GM12878 (cell line): ENCODE measurements at regions not wholly inside any gene's neighbourhood (a gene's known extent, or its start where the extent isn't known, plus 50 kb on each side); places are given as distances from the start of the nearest gene placed in this dataset.

Experiments
- ATAC-seq: fragments of 200-7000 bp; cut with Tn5 transposase; 3 replicates; pipeline ENCODE4 v1.9.1; 2020; ENCODE audit warnings: mild to moderate bottlenecking, moderate library complexity
- BruUV-seq: library from RNA; stranded (reverse); fragments of 400-500 nt; replicated peaks from 2 replicates; lab custom pipeline; 2021; lab: Mats Ljungman, UMichigan
- CTCF ChIA-PET: fragments of 300-600 bp; sonication (Branson Sonifier 250); formaldehyde crosslinking; extraction: SDS; loops from one replicate; lab custom pipeline; 2021; ENCODE audit warnings: inconsistent platforms; lab: Yijun Ruan, JAX
- POLR2A ChIA-PET: fragments of 350-600 bp; formaldehyde crosslinking; extraction: SDS; loops from one replicate; lab custom pipeline; 2021; ENCODE audit warnings: inconsistent platforms; lab: Charles Lee
- RAD21 ChIA-PET: fragments of 300-600 bp; sonication (Branson Sonifier 250); formaldehyde crosslinking; loops from one replicate; lab custom pipeline; 2023; ENCODE audit warnings: antibody characterized with exemption; ENCODE audit not compliant: unreplicated experiment; lab: Charles Lee
- SMC1A ChIA-PET: fragments of 300-600 bp; sonication (Branson Sonifier 250); formaldehyde crosslinking; loops from one replicate; lab custom pipeline; 2023; ENCODE audit not compliant: unreplicated experiment, uncharacterized antibody; lab: Charles Lee
- DNase-seq: peaks from one replicate; pipeline ENCODE4 v3.0.0-alpha.2; 2011; ENCODE audit warnings: low read depth, low spot score
- FAIRE-seq: peaks from 3 replicates; lab custom pipeline; 2011; peaks lifted over from hg19 to GRCh38; lab: Jason Lieb, UNC
- H2AFZ ChIP-seq: 2 replicates; pipeline ENCODE4 v1.6.0; 2011; ENCODE audit warnings: low read depth, low read length, control low read depth; ENCODE audit not compliant: control insufficient read depth
- H3K27ac ChIP-seq: 2 replicates; pipeline ENCODE4 v1.5.1; 2011; ENCODE audit warnings: control low read depth; ENCODE audit not compliant: control insufficient read depth, insufficient read depth
- H3K27me3 ChIP-seq, 2 experiments: replicated peaks in 1 of 2; 2 replicates each; pipeline versions ENCODE4 v1.6.0 to v1.6.1; 2011; ENCODE audit warnings: low read length in 1 of 2; ENCODE audit not compliant: control insufficient read depth in 2 of 2, insufficient read depth in 2 of 2
- H3K36me3 ChIP-seq, 2 experiments: 2 replicates each; pipeline ENCODE4 v1.5.1; 2011; ENCODE audit warnings: low read length in 1 of 2; ENCODE audit not compliant: control insufficient read depth in 2 of 2, insufficient read depth in 2 of 2
- H3K4me1 ChIP-seq: 2 replicates; pipeline ENCODE4 v1.6.1; 2011; ENCODE audit warnings: mild to moderate bottlenecking, low read length, moderate library complexity, mixed read lengths; ENCODE audit not compliant: control insufficient read depth, insufficient read depth
- H3K4me2 ChIP-seq: 2 replicates; pipeline ENCODE4 v1.6.0; 2011; ENCODE audit warnings: control low read depth; ENCODE audit not compliant: control insufficient read depth, insufficient read depth
- H3K4me3 ChIP-seq: fragments of 200-600 bp; sonication (generic); 2 replicates; pipeline ENCODE4 v1.5.1; 2016
- H3K79me2 ChIP-seq: 2 replicates; pipeline ENCODE4 v1.6.0; 2011; ENCODE audit warnings: low read length; ENCODE audit not compliant: control insufficient read depth, insufficient read depth
- H3K9ac ChIP-seq: 2 replicates; pipeline ENCODE4 v1.8.0; 2011; ENCODE audit warnings: low read length, control low read depth, mixed read lengths; ENCODE audit not compliant: control insufficient read depth, insufficient read depth
- H3K9me3 ChIP-seq: replicated peaks from 3 replicates; pipeline ENCODE4 v1.5.1; 2011; ENCODE audit warnings: mild to moderate bottlenecking, low read length; ENCODE audit not compliant: control insufficient read depth, insufficient read depth
- H4K20me1 ChIP-seq: 2 replicates; pipeline ENCODE4 v1.6.0; 2011; ENCODE audit not compliant: control insufficient read depth, insufficient read depth
- HDGF ChIP-seq: fragments of 450-650 bp; IDR thresholded peaks from 2 replicates; pipeline ENCODE4 v1.6.1; 2016; ENCODE audit warnings: antibody characterized with exemption
- NFIC ChIP-seq: IDR thresholded peaks from 2 replicates; pipeline ENCODE4 v1.6.1; 2012; ENCODE audit warnings: low read depth, mild to moderate bottlenecking, inconsistent platforms, low read length, moderate library complexity
- NR2C2 ChIP-seq: IDR thresholded peaks from 2 replicates; pipeline ENCODE4 v1.6.1; 2011; ENCODE audit warnings: borderline replicate concordance, low read depth; ENCODE audit not compliant: control insufficient read depth, insufficient read length
- NR2F1 ChIP-seq: fragments of 450-650 bp; conservative IDR thresholded peaks from 2 replicates; pipeline ENCODE4 v1.6.1; 2017; ENCODE audit warnings: mild to moderate bottlenecking
- POLR2AphosphoS2 ChIP-seq: IDR thresholded peaks from 2 replicates; pipeline ENCODE4 v1.6.1; 2011; ENCODE audit warnings: low read depth, mild to moderate bottlenecking, low read length, improper control_type of control experiment, moderate library complexity
- SMAD1 ChIP-seq: fragments of 450-650 bp; IDR thresholded peaks from 2 replicates; pipeline ENCODE4 v1.6.1; 2018; ENCODE audit warnings: mild to moderate bottlenecking, low read depth; ENCODE audit not compliant: partially characterized antibody
- SPI1 ChIP-seq: IDR thresholded peaks from 2 replicates; pipeline ENCODE4 v1.6.1; 2011; ENCODE audit warnings: low read depth, mild to moderate bottlenecking, low read length, moderate library complexity, borderline replicate concordance; ENCODE audit not compliant: insufficient read depth
- ZNF24 ChIP-seq: fragments of 450-650 bp; IDR thresholded peaks from 2 replicates; pipeline ENCODE4 v1.6.1; 2017; ENCODE audit warnings: antibody characterized with exemption, mild to moderate bottlenecking
- WGBS: methylation state at CpG from one replicate; pipeline ENCODE4 v1.1.6; 2016; ENCODE audit warnings: low lambda C conversion rate; ENCODE audit not compliant: insufficient replicate concordance, insufficient coverage; ENCODE audit errors: missing lambda C conversion rate; 5-methylcytosine and 5-hydroxymethylcytosine counted together
- in situ Hi-C: fragments of 300-500 bp; cut with MboI; formaldehyde crosslinking; loops from 9 replicates; pipeline ENCODE4 v1.14.3; 2018; ENCODE audit warnings: mixed read lengths
- intact Hi-C: fragments of 100-400 bp; cut with micrococcal nuclease; formaldehyde crosslinking; loops from one replicate; pipeline ENCODE4 v1.14.2; 2022; ENCODE audit not compliant: unreplicated experiment
- TF ChIP-seq, protein P1 (sequence below), 3 experiments: IDR thresholded peaks in 2 of 3; conservative IDR thresholded peaks in 1 of 3; 2 replicates each; pipeline ENCODE4 v1.5.1; 2011; ENCODE audit warnings: low read depth in 3 of 3, low read length in 3 of 3, mild to moderate bottlenecking in 3 of 3, control low read depth in 2 of 3, moderate library complexity in 2 of 3, inconsistent platforms in 1 of 3, mixed read lengths in 1 of 3; ENCODE audit not compliant: control insufficient read depth in 2 of 3, insufficient read depth in 1 of 3; ENCODE audit errors: extremely low read depth in 1 of 3
- TF ChIP-seq, protein P2 (sequence below): IDR thresholded peaks from 2 replicates; pipeline ENCODE4 v1.6.1; 2012; ENCODE audit warnings: mild to moderate bottlenecking, low read depth, low read length
- TF ChIP-seq, protein P3 (sequence below): IDR thresholded peaks from 2 replicates; pipeline ENCODE4 v1.6.1; 2012; ENCODE audit warnings: low read depth, low read length, improper control_type of control experiment
- TF ChIP-seq, protein P4 (sequence below): IDR thresholded peaks from 2 replicates; pipeline ENCODE4 v1.6.1; 2011; ENCODE audit warnings: borderline replicate concordance, low read depth, mild to moderate bottlenecking, moderate library complexity, low read length; ENCODE audit not compliant: insufficient read depth, poor library complexity, severe bottlenecking

DNA sequence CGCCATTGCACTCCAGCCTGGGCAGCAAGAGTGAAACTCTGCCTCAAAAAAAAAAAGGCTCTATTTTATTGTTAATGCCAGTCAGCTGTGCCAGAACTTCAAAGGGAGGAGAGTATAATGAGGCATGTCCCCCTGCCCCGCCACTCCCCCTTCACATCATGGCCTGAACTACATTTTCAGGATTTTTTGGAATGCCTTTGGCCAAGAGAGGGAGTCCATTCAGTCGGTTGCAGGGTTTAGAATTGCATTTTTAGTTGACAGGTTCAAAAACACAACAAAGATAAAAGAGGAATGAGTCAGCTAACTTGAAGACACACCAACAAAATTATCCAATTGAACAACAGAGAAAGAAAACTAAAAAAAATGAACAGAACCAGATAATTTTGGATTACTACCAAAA is 59.1 kb downstream of the CEP43 start:
- peaks cover 9% of the 10 kb centered on the region; the same call in 1 of the 2 replicates for H3K4me1 ChIP-seq
- ChIA-PET RAD21 (no interaction called here), CTCF (no interaction called here), SMC1A (interaction anchor here (1.7 kb wide), 1 partner anchor 70 kb away, joined by 3 read pairs; no protein-coding TSS in a partner anchor), POLR2A (interaction anchor here (0.9 kb wide), 1 partner anchor 33 kb away, joined by 3 read pairs; no protein-coding TSS in a partner anchor)
- TF ChIP-seq, protein P1, sequence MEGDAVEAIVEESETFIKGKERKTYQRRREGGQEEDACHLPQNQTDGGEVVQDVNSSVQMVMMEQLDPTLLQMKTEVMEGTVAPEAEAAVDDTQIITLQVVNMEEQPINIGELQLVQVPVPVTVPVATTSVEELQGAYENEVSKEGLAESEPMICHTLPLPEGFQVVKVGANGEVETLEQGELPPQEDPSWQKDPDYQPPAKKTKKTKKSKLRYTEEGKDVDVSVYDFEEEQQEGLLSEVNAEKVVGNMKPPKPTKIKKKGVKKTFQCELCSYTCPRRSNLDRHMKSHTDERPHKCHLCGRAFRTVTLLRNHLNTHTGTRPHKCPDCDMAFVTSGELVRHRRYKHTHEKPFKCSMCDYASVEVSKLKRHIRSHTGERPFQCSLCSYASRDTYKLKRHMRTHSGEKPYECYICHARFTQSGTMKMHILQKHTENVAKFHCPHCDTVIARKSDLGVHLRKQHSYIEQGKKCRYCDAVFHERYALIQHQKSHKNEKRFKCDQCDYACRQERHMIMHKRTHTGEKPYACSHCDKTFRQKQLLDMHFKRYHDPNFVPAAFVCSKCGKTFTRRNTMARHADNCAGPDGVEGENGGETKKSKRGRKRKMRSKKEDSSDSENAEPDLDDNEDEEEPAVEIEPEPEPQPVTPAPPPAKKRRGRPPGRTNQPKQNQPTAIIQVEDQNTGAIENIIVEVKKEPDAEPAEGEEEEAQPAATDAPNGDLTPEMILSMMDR (IDR thresholded peaks at IDR 0.05 in 2 of 3, conservative IDR thresholded peaks at IDR 0.05 in 1 of 3; ENCODE audit: control insufficient read depth in 2 of 3, extremely low read depth in 1 of 3, insufficient read depth in 1 of 3, low read depth in 3 of 3, low read length in 3 of 3) = no peak
- TF ChIP-seq HDGF (no peak), NR2C2 (no peak), POLR2AphosphoS2 (no peak), NR2F1 (no peak), NFIC (no peak), ZNF24 (no peak), SPI1 (no peak), SMAD1 (no peak)
- TF ChIP-seq, protein P2, sequence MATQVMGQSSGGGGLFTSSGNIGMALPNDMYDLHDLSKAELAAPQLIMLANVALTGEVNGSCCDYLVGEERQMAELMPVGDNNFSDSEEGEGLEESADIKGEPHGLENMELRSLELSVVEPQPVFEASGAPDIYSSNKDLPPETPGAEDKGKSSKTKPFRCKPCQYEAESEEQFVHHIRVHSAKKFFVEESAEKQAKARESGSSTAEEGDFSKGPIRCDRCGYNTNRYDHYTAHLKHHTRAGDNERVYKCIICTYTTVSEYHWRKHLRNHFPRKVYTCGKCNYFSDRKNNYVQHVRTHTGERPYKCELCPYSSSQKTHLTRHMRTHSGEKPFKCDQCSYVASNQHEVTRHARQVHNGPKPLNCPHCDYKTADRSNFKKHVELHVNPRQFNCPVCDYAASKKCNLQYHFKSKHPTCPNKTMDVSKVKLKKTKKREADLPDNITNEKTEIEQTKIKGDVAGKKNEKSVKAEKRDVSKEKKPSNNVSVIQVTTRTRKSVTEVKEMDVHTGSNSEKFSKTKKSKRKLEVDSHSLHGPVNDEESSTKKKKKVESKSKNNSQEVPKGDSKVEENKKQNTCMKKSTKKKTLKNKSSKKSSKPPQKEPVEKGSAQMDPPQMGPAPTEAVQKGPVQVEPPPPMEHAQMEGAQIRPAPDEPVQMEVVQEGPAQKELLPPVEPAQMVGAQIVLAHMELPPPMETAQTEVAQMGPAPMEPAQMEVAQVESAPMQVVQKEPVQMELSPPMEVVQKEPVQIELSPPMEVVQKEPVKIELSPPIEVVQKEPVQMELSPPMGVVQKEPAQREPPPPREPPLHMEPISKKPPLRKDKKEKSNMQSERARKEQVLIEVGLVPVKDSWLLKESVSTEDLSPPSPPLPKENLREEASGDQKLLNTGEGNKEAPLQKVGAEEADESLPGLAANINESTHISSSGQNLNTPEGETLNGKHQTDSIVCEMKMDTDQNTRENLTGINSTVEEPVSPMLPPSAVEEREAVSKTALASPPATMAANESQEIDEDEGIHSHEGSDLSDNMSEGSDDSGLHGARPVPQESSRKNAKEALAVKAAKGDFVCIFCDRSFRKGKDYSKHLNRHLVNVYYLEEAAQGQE = no peak
- TF ChIP-seq, protein P3, sequence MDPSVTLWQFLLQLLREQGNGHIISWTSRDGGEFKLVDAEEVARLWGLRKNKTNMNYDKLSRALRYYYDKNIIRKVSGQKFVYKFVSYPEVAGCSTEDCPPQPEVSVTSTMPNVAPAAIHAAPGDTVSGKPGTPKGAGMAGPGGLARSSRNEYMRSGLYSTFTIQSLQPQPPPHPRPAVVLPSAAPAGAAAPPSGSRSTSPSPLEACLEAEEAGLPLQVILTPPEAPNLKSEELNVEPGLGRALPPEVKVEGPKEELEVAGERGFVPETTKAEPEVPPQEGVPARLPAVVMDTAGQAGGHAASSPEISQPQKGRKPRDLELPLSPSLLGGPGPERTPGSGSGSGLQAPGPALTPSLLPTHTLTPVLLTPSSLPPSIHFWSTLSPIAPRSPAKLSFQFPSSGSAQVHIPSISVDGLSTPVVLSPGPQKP = no peak
- TF ChIP-seq, protein P4, sequence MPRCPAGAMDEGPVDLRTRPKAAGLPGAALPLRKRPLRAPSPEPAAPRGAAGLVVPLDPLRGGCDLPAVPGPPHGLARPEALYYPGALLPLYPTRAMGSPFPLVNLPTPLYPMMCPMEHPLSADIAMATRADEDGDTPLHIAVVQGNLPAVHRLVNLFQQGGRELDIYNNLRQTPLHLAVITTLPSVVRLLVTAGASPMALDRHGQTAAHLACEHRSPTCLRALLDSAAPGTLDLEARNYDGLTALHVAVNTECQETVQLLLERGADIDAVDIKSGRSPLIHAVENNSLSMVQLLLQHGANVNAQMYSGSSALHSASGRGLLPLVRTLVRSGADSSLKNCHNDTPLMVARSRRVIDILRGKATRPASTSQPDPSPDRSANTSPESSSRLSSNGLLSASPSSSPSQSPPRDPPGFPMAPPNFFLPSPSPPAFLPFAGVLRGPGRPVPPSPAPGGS = no peak
- whole genome bisulfite sequencing = 92% methylated on average over 3 of the region's 3 CpGs
- in situ Hi-C loops (no loop called here), intact Hi-C loops (no loop called here)
- H3K27ac ChIP-seq = no peak overlapping the region
- H3K36me3 ChIP-seq = no peaks in the 10 kb centered on the region
- no peaks in the 10 kb centered on the region for H3K79me2 ChIP-seq
- BruUV-seq = no TSS peak
- no peak overlapping the region for H3K9ac ChIP-seq
- ATAC-seq = no peak
- no peak for FAIRE-seq
- no peaks in the 10 kb centered on the region for H4K20me1 ChIP-seq
- no peaks in the 10 kb centered on the region for H3K9me3 ChIP-seq
- no peak for DNase-seq
- H3K4me3 ChIP-seq = no peak overlapping the region
- no peak overlapping the region for H2AFZ ChIP-seq
- H3K27me3 ChIP-seq = no peaks in the 10 kb centered on the region
- no peak overlapping the region for H3K4me2 ChIP-seq
